ENCODE measurements at regions not wholly inside any gene's neighbourhood (a gene's known extent, or its start where the extent isn't known, plus 50 kb on each side); places are given as distances from the start of the nearest gene placed in this dataset.

- intact Hi-C loops (cut with micrococcal nuclease; ENCODE audit: unreplicated experiment): no loop called here
- CTCF ChIA-PET: interaction anchor here (0.5 to 1.5 kb wide), 2 partner anchors 19 to 202 kb away, joined by 3 to 5 read pairs; no protein-coding TSS in a partner anchor
- DNase-seq: no peak
- Mint-ChIP-seq H3K4me3 (ENCODE audit: low read depth, unreplicated experiment) (no peak overlapping the region), H3K36me3 (ENCODE audit: insufficient read depth, unreplicated experiment) (no peaks in the 10 kb centered on the region), H3K27me3 (ENCODE audit: unreplicated experiment) (no peaks in the 10 kb centered on the region), H3K27ac (ENCODE audit: unreplicated experiment) (peak overlapping the region; percentile 33), H3K4me1 (ENCODE audit: low read depth, unreplicated experiment) (peaks cover 57% of the 10 kb centered on the region), H3K9me3 (ENCODE audit: low read depth, unreplicated experiment) (no peaks in the 10 kb centered on the region)
- TF ChIP-seq, protein P1, sequence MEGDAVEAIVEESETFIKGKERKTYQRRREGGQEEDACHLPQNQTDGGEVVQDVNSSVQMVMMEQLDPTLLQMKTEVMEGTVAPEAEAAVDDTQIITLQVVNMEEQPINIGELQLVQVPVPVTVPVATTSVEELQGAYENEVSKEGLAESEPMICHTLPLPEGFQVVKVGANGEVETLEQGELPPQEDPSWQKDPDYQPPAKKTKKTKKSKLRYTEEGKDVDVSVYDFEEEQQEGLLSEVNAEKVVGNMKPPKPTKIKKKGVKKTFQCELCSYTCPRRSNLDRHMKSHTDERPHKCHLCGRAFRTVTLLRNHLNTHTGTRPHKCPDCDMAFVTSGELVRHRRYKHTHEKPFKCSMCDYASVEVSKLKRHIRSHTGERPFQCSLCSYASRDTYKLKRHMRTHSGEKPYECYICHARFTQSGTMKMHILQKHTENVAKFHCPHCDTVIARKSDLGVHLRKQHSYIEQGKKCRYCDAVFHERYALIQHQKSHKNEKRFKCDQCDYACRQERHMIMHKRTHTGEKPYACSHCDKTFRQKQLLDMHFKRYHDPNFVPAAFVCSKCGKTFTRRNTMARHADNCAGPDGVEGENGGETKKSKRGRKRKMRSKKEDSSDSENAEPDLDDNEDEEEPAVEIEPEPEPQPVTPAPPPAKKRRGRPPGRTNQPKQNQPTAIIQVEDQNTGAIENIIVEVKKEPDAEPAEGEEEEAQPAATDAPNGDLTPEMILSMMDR (IDR thresholded peaks at IDR 0.05; ENCODE audit: unreplicated experiment): no peak
- BruUV-seq (replicated peaks): no TSS peak
These were observed 127.1 kb upstream of the GADD45A start for GRCh38 chr1:67557696-67558448.

DNA sequence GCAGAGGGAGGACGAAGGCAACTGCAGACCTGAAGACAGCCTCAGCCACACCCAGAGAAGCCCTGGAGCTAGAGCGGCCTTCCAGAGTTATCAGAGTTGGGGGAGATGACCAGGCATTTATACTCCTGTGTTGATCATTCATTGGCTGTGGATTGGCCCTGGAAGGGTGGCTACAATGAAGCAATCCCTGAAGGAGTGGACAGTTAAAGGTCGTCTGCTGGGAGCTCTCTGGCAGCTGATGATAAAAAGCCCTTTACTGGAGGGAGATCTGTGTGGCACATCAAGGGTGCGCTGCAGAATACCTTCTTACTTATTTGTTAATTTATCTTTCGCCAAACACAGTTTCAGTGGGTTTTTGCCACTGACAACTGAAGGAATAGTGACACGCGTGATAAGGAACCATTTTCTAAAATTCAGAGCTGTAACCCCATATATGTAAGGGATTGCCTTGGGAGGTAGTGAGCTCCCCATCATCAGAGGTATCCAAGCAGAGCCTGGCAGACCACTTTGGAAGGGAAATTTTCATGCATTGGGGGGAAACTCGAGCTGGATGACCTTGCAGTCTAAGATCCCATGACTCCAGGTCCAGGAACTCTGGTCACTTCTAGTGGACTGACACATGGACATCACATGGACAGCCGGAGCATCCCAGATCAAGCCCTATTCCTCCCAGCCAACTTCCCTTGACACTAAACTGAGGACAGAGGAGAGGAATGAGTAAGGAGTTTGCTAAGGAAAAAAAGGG lies 126.4 kb upstream of the GADD45A start:
- CTCF ChIA-PET: no interaction called here
- H3K4me3 Mint-ChIP-seq (ENCODE audit: low read depth, unreplicated experiment): peak overlapping the region; percentile 20
- no peak overlapping the region for H3K27ac Mint-ChIP-seq (ENCODE audit: unreplicated experiment)
- DNase-seq: no peak
- no peaks in the 10 kb centered on the region for H3K36me3 Mint-ChIP-seq (ENCODE audit: insufficient read depth, unreplicated experiment)
- peaks cover 53% of the 10 kb centered on the region for H3K4me1 Mint-ChIP-seq (ENCODE audit: low read depth, unreplicated experiment)
- BruUV-seq (replicated peaks): no TSS peak
- H3K9me3 Mint-ChIP-seq (ENCODE audit: low read depth, unreplicated experiment): no peaks in the 10 kb centered on the region
- TF ChIP-seq, protein P1 (IDR thresholded peaks at IDR 0.05; ENCODE audit: unreplicated experiment): no peak
- intact Hi-C loops (cut with micrococcal nuclease; ENCODE audit: unreplicated experiment): no loop called here
- H3K27me3 Mint-ChIP-seq (ENCODE audit: unreplicated experiment): no peaks in the 10 kb centered on the region

DNA sequence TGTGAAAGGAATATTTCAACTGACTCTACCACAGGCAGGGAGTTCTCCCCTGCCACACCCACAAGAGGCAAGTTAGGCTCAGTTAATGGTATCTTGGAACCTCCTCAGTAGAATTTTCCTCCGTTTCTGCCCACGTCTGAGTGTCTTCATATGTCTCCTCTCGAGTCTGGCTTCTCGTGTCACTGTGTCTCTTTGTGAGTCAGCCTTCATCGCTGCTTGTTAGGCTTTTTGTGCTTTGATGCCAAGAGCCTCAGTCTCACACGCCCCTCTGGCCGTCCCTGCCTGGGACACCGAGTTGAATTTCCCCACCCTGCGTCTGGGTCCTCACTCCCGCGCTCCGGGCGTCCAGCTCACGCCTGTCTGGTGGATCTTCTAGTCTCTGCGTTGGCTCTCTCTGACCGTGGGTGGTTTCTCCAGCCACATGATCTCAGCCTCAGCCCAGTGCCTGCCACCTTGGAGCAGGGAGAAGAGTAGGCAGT lies 125.7 kb upstream of the GADD45A start:
- peaks cover 53% of the 10 kb centered on the region for H3K4me1 Mint-ChIP-seq (ENCODE audit: low read depth, unreplicated experiment)
- CTCF ChIA-PET: no interaction called here

DNA sequence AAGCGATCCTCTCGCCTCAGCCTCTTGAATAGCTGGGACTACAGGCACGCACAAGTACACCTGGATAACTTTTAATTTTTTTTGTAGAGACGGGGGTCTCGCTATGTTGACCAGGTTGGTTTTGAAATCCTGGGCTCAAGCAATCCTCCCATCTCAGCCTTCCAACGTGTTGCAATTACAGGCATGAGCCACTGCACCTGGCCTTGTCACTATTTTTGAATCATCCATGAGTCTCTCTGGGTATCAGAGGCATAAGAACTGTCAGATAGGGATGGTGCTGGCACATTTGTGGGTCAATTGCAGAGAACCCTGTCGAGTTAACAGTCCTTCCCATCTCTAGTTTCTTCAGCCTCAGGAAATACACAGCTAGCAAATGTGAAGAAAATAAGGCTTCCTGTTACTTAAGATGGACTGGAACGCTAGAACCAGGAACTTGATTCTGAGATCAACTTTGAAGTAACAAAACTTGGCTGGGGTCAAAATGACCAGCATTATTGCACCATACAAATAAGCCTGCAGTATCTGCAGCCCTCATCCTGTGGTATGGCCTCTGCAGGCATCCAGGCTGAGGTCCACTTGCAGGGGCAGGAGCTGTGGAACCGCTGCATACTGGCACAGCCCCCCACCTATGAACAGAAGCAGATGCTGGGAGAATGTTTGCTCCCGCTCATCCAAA lies 124.3 kb upstream of the GADD45A start:
- no peak for DNase-seq
- intact Hi-C loops (cut with micrococcal nuclease; ENCODE audit: unreplicated experiment): loop anchor here (1.0 kb wide), 2 partner anchors 126 to 200 kb away; no protein-coding TSS in a partner anchor
- TF ChIP-seq, protein P1 (IDR thresholded peaks at IDR 0.05; ENCODE audit: unreplicated experiment): no peak
- Mint-ChIP-seq H3K36me3 (ENCODE audit: insufficient read depth, unreplicated experiment) (no peaks in the 10 kb centered on the region), H3K9me3 (ENCODE audit: low read depth, unreplicated experiment) (no peaks in the 10 kb centered on the region), H3K27ac (ENCODE audit: unreplicated experiment) (no peak overlapping the region), H3K4me1 (ENCODE audit: low read depth, unreplicated experiment) (peaks cover 42% of the 10 kb centered on the region), H3K27me3 (ENCODE audit: unreplicated experiment) (no peaks in the 10 kb centered on the region), H3K4me3 (ENCODE audit: low read depth, unreplicated experiment) (no peak overlapping the region)
- CTCF ChIA-PET: interaction anchor here (1.3 to 2.4 kb wide), 3 partner anchors 10 to 200 kb away, joined by 4 to 36 read pairs (median 6); no protein-coding TSS in a partner anchor
- no TSS peak for BruUV-seq (replicated peaks)

More for the DNA sequence above, 125.7 kb upstream of the GADD45A start:
- Mint-ChIP-seq H3K4me3 (ENCODE audit: low read depth, unreplicated experiment) (peak overlapping the region; percentile 20), H3K27me3 (ENCODE audit: unreplicated experiment) (no peaks in the 10 kb centered on the region), H3K9me3 (ENCODE audit: low read depth, unreplicated experiment) (no peaks in the 10 kb centered on the region), H3K27ac (ENCODE audit: unreplicated experiment) (no peak overlapping the region), H3K36me3 (ENCODE audit: insufficient read depth, unreplicated experiment) (no peaks in the 10 kb centered on the region)
- TF ChIP-seq, protein P1 (IDR thresholded peaks at IDR 0.05; ENCODE audit: unreplicated experiment): no peak
- BruUV-seq (replicated peaks): no TSS peak
- peak; percentile 34 for DNase-seq
- intact Hi-C loops (cut with micrococcal nuclease; ENCODE audit: unreplicated experiment): no loop called here
